ENCODE measurements at regions not wholly inside any gene's neighbourhood (a gene's known extent, or its start where the extent isn't known, plus 50 kb on each side); places are given as distances from the start of the nearest gene placed in this dataset.

DNA sequence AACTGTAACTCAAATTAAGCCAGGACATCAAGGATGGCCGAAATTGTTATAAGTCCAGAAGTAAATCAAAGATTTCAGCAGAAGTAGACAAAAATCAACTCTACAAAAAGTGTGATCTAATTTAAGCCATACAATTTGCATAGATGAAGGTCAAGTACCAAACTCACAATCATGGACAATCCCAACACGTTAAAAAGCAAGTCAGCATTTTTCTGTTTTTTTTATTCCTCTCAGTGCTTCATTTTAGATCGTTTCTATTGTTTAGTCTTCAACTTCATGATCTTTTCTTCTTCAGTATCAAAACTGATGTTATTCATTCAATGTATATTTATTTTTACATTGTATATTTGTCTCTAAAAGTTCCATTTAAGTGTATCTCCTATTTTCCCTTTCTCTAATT lies 674.3 kb upstream of the PHF14 start:
- Histone ChIP-seq H3K4me2 (ENCODE audit: low read depth, low read length, poor library complexity, severe bottlenecking) (no peak overlapping the region), H3K9ac (ENCODE audit: low read length) (no peak overlapping the region), H3K9me3 (ENCODE audit: low read length) (no peaks in the 10 kb centered on the region), H2AFZ (ENCODE audit: low read length) (no peak overlapping the region), H4K20me1 (ENCODE audit: insufficient read depth, low read depth, low read length) (no peaks in the 10 kb centered on the region), H3K4me1 (ENCODE audit: low read length) (peaks cover 7% of the 10 kb centered on the region; the same call in 1 of the 2 replicates), H3K79me2 (ENCODE audit: low read length) (no peaks in the 10 kb centered on the region), H3K36me3 (ENCODE audit: insufficient read depth, low read length) (no peaks in the 10 kb centered on the region), H3K4me3 (ENCODE audit: low read length) (no peak overlapping the region), H3K27me3 (ENCODE audit: low read length) (no peaks in the 10 kb centered on the region), H3K27ac (ENCODE audit: low read length) (no peak overlapping the region), H3K9me2 (replicated peaks; ENCODE audit: insufficient read depth, low read length) (no peaks in the 10 kb centered on the region)
- DNase-seq = no peak

DNA sequence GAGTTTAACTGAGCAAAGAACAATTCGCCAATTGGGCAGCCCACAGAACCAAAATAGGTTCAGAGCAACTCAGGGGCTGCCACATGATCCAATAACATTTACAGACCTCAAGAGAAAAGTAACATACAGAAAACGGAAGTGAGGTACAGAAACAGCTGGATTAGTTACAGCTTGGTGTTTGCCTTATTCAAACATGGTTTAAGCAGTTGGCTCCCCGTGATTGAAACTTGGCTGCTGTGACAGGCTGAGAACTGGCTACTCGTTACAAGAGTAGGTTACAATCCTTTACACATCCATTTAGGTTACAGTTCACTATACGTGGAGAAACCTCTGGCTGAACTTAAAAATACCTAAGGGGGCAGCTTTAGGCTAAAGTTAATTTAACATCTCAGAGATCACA lies 673.1 kb upstream of the PHF14 start:
- no peaks in the 10 kb centered on the region for H3K27me3 ChIP-seq (ENCODE audit: low read length)
- H3K79me2 ChIP-seq (ENCODE audit: low read length) = no peaks in the 10 kb centered on the region
- H3K4me1 ChIP-seq (ENCODE audit: low read length) = peaks cover 7% of the 10 kb centered on the region; the same call in 1 of the 2 replicates
- no peaks in the 10 kb centered on the region for H3K9me2 ChIP-seq (replicated peaks; ENCODE audit: insufficient read depth, low read length)
- no peaks in the 10 kb centered on the region for H3K9me3 ChIP-seq (ENCODE audit: low read length)
- DNase-seq = no peak
- H3K4me3 ChIP-seq (ENCODE audit: low read length) = no peak overlapping the region
- H3K27ac ChIP-seq (ENCODE audit: low read length) = no peak overlapping the region
- no peaks in the 10 kb centered on the region for H4K20me1 ChIP-seq (ENCODE audit: insufficient read depth, low read depth, low read length)
- no peaks in the 10 kb centered on the region for H3K36me3 ChIP-seq (ENCODE audit: insufficient read depth, low read length)
- H3K4me2 ChIP-seq (ENCODE audit: low read depth, low read length, poor library complexity, severe bottlenecking) = no peak overlapping the region
- H3K9ac ChIP-seq (ENCODE audit: low read length) = no peak overlapping the region
- no peak overlapping the region for H2AFZ ChIP-seq (ENCODE audit: low read length)

DNA sequence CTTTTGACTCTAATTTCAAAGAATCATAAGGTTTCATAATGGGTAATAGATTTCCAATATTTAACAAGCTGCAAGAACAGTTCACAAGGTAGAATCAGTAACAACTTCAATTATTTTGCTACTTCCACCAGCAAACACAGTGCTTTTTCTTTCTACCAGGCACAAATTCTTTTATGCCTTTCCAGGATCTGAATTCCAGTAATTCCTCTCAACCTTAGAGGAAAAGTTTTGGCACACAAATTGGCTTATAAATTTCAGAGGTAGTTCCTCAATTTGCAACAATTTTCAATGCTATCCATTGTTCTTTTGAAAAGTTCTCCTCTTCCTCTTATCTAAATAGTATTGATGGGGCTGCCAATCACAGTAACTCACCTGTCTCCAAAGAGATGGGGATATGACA lies 665.4 kb upstream of the PHF14 start:
- H3K9me3 ChIP-seq (ENCODE audit: low read length) = no peaks in the 10 kb centered on the region

DNA sequence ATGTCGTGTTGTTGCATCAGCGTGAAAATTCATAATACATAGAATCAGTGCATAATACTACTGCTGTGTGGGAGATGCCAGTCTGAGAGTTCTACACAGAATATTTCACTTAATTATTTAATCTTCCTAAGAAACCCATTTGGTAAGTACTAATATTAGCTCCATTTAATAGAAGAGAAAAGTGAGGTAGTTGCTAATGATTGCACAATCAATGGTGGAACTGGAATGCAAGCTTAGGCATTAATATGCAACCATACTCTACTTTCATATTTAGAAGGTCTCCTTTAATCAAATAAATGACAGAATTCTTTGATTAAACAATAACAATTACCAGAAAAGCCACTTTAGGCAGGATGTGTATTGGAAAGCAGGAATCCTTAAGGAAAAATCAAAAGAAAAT lies 660.7 kb upstream of the PHF14 start:
- H3K27me3 ChIP-seq (ENCODE audit: low read length) = no peaks in the 10 kb centered on the region
- H3K79me2 ChIP-seq (ENCODE audit: low read length) = no peaks in the 10 kb centered on the region
- H3K9me2 ChIP-seq (replicated peaks; ENCODE audit: insufficient read depth, low read length) = no peaks in the 10 kb centered on the region
- H3K4me1 ChIP-seq (ENCODE audit: low read length) = no peaks in the 10 kb centered on the region
- H3K9me3 ChIP-seq (ENCODE audit: low read length) = no peaks in the 10 kb centered on the region
- no peak overlapping the region for H2AFZ ChIP-seq (ENCODE audit: low read length)
- no peak overlapping the region for H3K4me2 ChIP-seq (ENCODE audit: low read depth, low read length, poor library complexity, severe bottlenecking)
- no peak overlapping the region for H3K9ac ChIP-seq (ENCODE audit: low read length)
- no peak overlapping the region for H3K4me3 ChIP-seq (ENCODE audit: low read length)
- H3K36me3 ChIP-seq (ENCODE audit: insufficient read depth, low read length) = no peaks in the 10 kb centered on the region
- H4K20me1 ChIP-seq (ENCODE audit: insufficient read depth, low read depth, low read length) = no peaks in the 10 kb centered on the region
- no peak for DNase-seq
- no peak overlapping the region for H3K27ac ChIP-seq (ENCODE audit: low read length)

More for the DNA sequence above, 665.4 kb upstream of the PHF14 start:
- Histone ChIP-seq H4K20me1 (ENCODE audit: insufficient read depth, low read depth, low read length) (no peaks in the 10 kb centered on the region), H3K9me2 (replicated peaks; ENCODE audit: insufficient read depth, low read length) (no peaks in the 10 kb centered on the region), H3K4me3 (ENCODE audit: low read length) (no peak overlapping the region), H2AFZ (ENCODE audit: low read length) (no peak overlapping the region), H3K79me2 (ENCODE audit: low read length) (no peaks in the 10 kb centered on the region), H3K27me3 (ENCODE audit: low read length) (no peaks in the 10 kb centered on the region), H3K36me3 (ENCODE audit: insufficient read depth, low read length) (no peaks in the 10 kb centered on the region), H3K27ac (ENCODE audit: low read length) (no peak overlapping the region), H3K4me2 (ENCODE audit: low read depth, low read length, poor library complexity, severe bottlenecking) (no peak overlapping the region), H3K4me1 (ENCODE audit: low read length) (no peaks in the 10 kb centered on the region), H3K9ac (ENCODE audit: low read length) (no peak overlapping the region)
- no peak for DNase-seq

DNA sequence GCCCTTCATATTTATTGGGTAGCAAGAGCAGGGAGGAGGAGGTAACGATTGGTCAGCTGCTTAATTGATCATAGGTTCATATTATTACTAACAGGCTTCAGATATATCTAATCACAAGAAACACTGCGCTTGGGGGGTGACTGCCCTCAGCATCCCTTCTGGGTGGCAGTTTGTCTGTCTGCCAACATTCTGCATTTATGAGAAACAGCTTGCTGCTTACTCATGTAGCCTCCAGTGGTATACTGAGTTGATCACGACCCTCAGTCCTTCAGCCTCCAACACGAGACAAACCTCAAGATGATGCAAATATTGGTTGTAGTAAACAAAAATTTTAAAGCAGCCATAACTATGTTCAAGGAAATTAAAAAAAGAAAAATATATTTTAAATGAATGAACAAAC lies 657.8 kb upstream of the PHF14 start:
- no peak for DNase-seq
- no peaks in the 10 kb centered on the region for H3K4me1 ChIP-seq (ENCODE audit: low read length)
- no peaks in the 10 kb centered on the region for H3K79me2 ChIP-seq (ENCODE audit: low read length)
- no peak overlapping the region for H3K9ac ChIP-seq (ENCODE audit: low read length)
- no peak overlapping the region for H3K4me2 ChIP-seq (ENCODE audit: low read depth, low read length, poor library complexity, severe bottlenecking)
- H3K27me3 ChIP-seq (ENCODE audit: low read length) = no peaks in the 10 kb centered on the region
- no peaks in the 10 kb centered on the region for H3K9me3 ChIP-seq (ENCODE audit: low read length)
- H3K4me3 ChIP-seq (ENCODE audit: low read length) = no peak overlapping the region
- H3K9me2 ChIP-seq (replicated peaks; ENCODE audit: insufficient read depth, low read length) = no peaks in the 10 kb centered on the region
- no peaks in the 10 kb centered on the region for H4K20me1 ChIP-seq (ENCODE audit: insufficient read depth, low read depth, low read length)
- no peak overlapping the region for H2AFZ ChIP-seq (ENCODE audit: low read length)
- H3K27ac ChIP-seq (ENCODE audit: low read length) = no peak overlapping the region
- no peaks in the 10 kb centered on the region for H3K36me3 ChIP-seq (ENCODE audit: insufficient read depth, low read length)

DNA sequence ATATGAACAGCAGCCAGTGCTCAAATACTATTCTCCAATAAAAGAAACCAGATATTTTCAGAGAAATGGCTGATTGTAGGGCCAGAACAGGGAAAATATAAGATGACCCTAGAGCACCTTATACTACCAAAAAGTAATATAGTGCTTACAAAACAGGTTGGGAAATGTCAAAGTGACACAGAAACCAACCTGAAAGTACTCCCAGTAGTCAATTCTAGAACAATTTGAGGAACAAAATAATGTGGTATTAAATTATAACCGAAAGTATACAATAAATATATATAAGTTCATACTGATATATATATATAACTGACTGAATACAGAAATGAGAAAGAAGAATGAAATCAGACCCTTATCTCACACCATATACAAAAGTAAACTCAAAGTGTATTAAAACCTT lies 657.2 kb upstream of the PHF14 start:
- Histone ChIP-seq H3K4me3 (ENCODE audit: low read length) (no peak overlapping the region), H3K9me2 (replicated peaks; ENCODE audit: insufficient read depth, low read length) (no peaks in the 10 kb centered on the region), H3K27me3 (ENCODE audit: low read length) (no peaks in the 10 kb centered on the region), H3K4me1 (ENCODE audit: low read length) (no peaks in the 10 kb centered on the region), H3K36me3 (ENCODE audit: insufficient read depth, low read length) (no peaks in the 10 kb centered on the region), H2AFZ (ENCODE audit: low read length) (no peak overlapping the region), H3K79me2 (ENCODE audit: low read length) (no peaks in the 10 kb centered on the region), H3K9me3 (ENCODE audit: low read length) (no peaks in the 10 kb centered on the region), H3K27ac (ENCODE audit: low read length) (no peak overlapping the region), H3K4me2 (ENCODE audit: low read depth, low read length, poor library complexity, severe bottlenecking) (no peak overlapping the region), H3K9ac (ENCODE audit: low read length) (no peak overlapping the region), H4K20me1 (ENCODE audit: insufficient read depth, low read depth, low read length) (no peaks in the 10 kb centered on the region)
- DNase-seq = no peak

DNA sequence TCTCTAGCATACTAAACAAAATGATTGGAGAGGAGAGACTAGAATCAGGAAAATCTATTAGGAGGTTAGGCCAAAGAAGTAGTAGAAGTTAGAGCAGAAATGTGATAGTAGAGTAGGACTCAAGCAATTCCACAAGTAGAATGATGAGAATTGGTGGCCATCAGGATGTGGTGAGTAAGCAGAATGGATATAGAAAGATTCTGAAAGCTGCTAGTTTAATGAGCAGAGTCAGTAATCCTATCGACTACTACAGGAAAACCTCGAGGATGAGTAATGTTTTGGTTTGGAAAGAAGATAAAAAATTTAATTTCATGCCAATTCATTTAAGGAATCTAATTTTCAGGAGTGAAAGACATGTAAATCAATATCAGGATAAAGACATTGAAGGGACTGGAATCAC lies 648.3 kb upstream of the PHF14 start:
- Histone ChIP-seq H3K9me3 (ENCODE audit: low read length) (no peaks in the 10 kb centered on the region), H2AFZ (ENCODE audit: low read length) (no peak overlapping the region), H3K79me2 (ENCODE audit: low read length) (no peaks in the 10 kb centered on the region), H3K36me3 (ENCODE audit: insufficient read depth, low read length) (no peaks in the 10 kb centered on the region), H3K4me2 (ENCODE audit: low read depth, low read length, poor library complexity, severe bottlenecking) (no peak overlapping the region), H3K4me1 (ENCODE audit: low read length) (no peaks in the 10 kb centered on the region), H3K9ac (ENCODE audit: low read length) (no peak overlapping the region), H3K4me3 (ENCODE audit: low read length) (no peak overlapping the region), H3K27ac (ENCODE audit: low read length) (no peak overlapping the region), H3K27me3 (ENCODE audit: low read length) (no peaks in the 10 kb centered on the region), H4K20me1 (ENCODE audit: insufficient read depth, low read depth, low read length) (no peaks in the 10 kb centered on the region), H3K9me2 (replicated peaks; ENCODE audit: insufficient read depth, low read length) (no peaks in the 10 kb centered on the region)
- DNase-seq = no peak

DNA sequence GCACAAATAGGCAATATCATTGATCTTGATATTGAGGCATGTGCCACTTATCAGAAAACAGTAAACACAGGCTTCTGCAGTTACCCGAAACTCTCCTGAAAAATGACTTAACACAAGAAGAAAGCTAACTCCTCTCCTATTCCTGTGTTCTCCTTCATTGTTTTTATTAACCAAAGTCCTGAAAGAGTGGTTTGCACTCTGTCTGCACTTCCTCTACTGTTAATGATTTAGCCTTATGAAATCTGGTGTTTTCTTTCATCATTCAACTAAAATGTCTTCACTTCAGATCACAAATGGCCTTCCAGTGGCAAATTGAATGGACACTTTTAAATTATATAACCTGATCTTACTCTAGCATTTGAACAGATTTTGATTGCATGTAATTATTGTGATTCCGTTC lies 630.6 kb upstream of the PHF14 start:
- H3K9me2 ChIP-seq (replicated peaks; ENCODE audit: insufficient read depth, low read length) = no peaks in the 10 kb centered on the region
- H3K4me3 ChIP-seq (ENCODE audit: low read length) = no peak overlapping the region
- H4K20me1 ChIP-seq (ENCODE audit: insufficient read depth, low read depth, low read length) = no peaks in the 10 kb centered on the region
- no peak overlapping the region for H3K9ac ChIP-seq (ENCODE audit: low read length)
- H3K36me3 ChIP-seq (ENCODE audit: insufficient read depth, low read length) = no peaks in the 10 kb centered on the region
- no peak overlapping the region for H3K4me2 ChIP-seq (ENCODE audit: low read depth, low read length, poor library complexity, severe bottlenecking)
- DNase-seq = no peak
- 0 out of 2 replicates have a peak, but pooled peaks cover 3% of the 10 kb centered on the region for H3K27me3 ChIP-seq (ENCODE audit: low read length)
- no peak overlapping the region for H2AFZ ChIP-seq (ENCODE audit: low read length)
- no peaks in the 10 kb centered on the region for H3K4me1 ChIP-seq (ENCODE audit: low read length)
- H3K79me2 ChIP-seq (ENCODE audit: low read length) = no peaks in the 10 kb centered on the region
- H3K9me3 ChIP-seq (ENCODE audit: low read length) = no peaks in the 10 kb centered on the region
- H3K27ac ChIP-seq (ENCODE audit: low read length) = no peak overlapping the region

DNA sequence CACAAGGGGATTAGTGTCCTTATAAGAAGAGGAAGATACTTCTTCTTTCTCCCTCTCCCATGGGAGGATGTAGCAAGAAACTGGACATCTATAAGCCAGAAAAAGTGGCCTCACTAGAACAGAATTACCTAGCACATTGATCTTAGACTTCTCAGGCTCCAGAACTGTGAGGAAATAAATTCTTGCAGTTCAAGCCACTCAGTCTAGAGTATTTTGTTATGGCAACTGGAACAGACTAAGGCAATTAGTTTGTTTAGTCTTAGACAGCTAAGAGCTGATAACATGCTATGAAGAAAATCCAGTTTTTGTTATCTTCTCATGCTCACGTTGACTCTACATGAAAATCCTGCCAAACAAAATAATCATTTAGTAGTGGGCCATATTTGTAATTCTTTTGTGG lies 627.6 kb upstream of the PHF14 start:
- H3K79me2 ChIP-seq (ENCODE audit: low read length) = no peaks in the 10 kb centered on the region

More for the DNA sequence above, 627.6 kb upstream of the PHF14 start:
- no peak overlapping the region for H2AFZ ChIP-seq (ENCODE audit: low read length)
- no peaks in the 10 kb centered on the region for H3K4me1 ChIP-seq (ENCODE audit: low read length)
- no peaks in the 10 kb centered on the region for H4K20me1 ChIP-seq (ENCODE audit: insufficient read depth, low read depth, low read length)
- H3K4me2 ChIP-seq (ENCODE audit: low read depth, low read length, poor library complexity, severe bottlenecking) = no peak overlapping the region
- no peaks in the 10 kb centered on the region for H3K9me2 ChIP-seq (replicated peaks; ENCODE audit: insufficient read depth, low read length)
- no peaks in the 10 kb centered on the region for H3K9me3 ChIP-seq (ENCODE audit: low read length)
- DNase-seq = no peak
- H3K27me3 ChIP-seq (ENCODE audit: low read length) = 0 out of 2 replicates have a peak, but pooled peaks cover 3% of the 10 kb centered on the region
- no peak overlapping the region for H3K9ac ChIP-seq (ENCODE audit: low read length)
- H3K4me3 ChIP-seq (ENCODE audit: low read length) = no peak overlapping the region
- H3K36me3 ChIP-seq (ENCODE audit: insufficient read depth, low read length) = no peaks in the 10 kb centered on the region
- no peak overlapping the region for H3K27ac ChIP-seq (ENCODE audit: low read length)

All from Karpas-422 (cell line).